ENCODE measurements at regions not wholly inside any gene's neighbourhood (a gene's known extent, or its start where the extent isn't known, plus 50 kb on each side); places are given as distances from the start of the nearest gene placed in this dataset.
"Not testable (repeated sequence)": the region's sequence is repeated elsewhere in the genome, so short reads cannot be mapped to it uniquely, and the experiment has no call there.

- no peak for DNase-seq (ENCODE audit: low read depth)
Observed at GRCh38 chr1:29550119-29550841, 314.0 kb downstream of the PTPRU start.

GRCh38 chr1:29549728-29550118 is 313.4 kb downstream of the PTPRU start:
- not testable (repeated sequence) for DNase-seq (ENCODE audit: low read depth)

DNA sequence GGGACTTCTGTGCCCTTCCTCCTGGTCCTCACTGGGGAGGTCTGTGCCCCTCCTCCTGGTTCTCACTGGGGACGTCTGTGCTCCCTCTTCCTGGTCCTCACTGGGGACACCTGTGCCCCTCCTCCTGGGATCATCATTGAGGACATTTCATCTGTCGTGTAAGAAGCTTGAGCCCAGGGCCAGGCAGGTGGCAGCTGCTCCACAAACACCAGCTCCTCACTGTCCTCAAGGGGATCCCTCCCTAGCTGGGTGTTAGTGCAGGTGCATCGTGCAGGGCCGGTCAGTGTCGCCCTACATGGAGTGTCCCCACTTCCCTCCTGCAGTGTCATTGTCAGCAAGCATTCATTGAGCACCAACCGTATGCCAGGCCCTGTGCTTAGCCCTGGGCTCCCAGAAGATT is 312.7 kb downstream of the PTPRU start:
- no peak for DNase-seq (ENCODE audit: low read depth)

DNA sequence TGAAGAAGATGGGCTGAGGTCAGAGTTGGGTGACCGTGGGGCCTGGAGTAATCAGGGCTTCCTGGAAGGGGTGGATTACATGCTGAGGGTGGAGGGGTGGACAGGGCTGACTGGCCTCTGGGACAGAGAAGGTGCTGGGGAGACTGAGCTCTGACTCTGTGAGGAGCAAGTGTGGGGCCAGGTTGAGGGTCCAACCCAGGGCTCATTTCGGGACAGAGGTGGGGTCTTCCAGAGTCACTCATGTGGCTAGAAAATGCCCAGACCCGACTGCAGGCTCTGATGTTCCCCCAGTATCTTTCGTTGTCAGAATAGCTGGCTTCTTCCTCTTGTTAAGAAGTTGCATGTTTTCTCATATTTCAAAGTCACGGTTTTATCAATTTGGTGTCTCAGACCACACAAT is 311.8 kb downstream of the PTPRU start:
- no peak for DNase-seq (ENCODE audit: low read depth)

DNA sequence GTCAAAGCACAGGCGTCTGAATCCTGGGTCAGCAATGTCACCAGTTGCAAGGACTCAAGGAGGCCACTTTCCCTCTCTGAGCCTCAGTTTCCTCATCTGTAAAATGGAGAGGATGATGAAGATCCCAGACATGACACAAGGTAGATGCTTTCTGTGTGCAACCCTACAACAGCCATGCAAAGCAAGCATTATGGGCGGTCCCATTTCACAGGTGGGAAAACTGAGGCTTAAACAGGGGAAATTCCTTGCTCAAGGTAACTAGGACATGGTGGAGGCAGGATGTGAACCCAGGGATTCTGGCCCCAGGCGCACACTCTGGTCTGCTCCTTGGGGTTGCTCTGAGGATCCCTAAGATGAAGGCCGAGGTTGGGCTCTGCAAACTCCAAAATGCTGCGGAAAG is 311.0 kb downstream of the PTPRU start:
- DNase-seq (ENCODE audit: low read depth), result no peak

DNA sequence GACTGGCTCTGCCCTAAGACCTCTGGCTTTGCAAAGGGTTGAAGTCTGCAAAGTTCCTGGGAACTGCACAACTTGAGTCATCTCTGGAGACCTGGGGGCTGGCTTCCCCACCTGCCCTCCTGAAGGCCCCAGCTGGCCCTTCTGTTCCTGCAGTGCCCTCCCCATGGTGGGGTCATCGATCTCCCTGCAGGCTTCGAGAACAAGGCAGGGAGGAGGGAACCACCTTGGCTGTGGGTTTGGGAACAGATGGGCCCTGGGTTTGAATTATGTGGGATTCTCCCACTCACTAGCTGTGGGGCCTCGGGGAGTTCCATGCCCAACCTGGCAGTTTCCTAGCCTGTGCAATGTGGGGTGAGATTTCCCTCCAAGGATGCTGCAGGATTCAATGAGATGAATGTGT is 310.2 kb downstream of the PTPRU start:
- no peak for DNase-seq (ENCODE audit: low read depth)

DNA sequence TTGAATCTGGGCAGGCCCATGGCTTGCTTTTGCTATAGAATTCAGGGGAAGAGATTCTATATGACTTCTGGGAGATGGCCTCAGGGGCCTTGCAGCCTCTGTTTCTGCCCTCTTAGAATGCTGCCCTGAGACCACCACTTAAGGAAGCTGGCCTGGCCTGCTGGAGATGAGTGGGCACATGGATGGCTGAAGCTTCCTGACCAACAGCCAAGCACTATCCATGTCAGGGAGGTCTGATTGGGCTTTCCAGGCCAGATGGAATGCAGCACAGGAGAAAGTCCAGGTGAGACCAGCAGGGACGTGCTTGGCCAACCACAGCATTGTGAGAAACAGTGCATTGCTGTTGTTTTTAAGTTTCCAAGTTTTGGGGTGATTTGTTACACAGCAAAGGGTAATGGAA is 308.1 kb downstream of the PTPRU start:
- DNase-seq (ENCODE audit: low read depth), result no peak

DNA sequence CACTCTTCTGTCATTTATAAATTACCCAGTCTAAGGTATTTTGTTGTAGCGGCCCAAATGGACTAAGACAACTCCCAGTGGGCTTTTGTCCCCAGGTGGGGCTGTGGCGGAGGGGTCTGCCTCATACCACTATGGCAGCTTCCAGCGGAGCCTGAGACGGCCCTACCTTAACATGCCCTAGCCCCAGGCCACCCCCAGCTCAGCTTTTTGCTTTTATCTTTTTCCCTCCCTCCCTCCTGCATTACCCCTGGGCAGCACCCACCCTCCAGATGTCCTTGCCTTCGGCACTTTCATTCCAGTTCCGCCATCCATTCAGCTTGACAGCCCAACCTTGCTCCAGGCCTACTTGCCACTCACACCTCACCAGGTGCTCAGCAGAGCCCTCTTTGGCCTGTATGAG is 307.3 kb downstream of the PTPRU start:
- DNase-seq (ENCODE audit: low read depth), result no peak

GRCh38 chr1:29542548-29542947 is 306.2 kb downstream of the PTPRU start:
- no peak for DNase-seq (ENCODE audit: low read depth)

GRCh38 chr1:29541631-29542030 is 305.3 kb downstream of the PTPRU start:
- DNase-seq (ENCODE audit: low read depth), result no peak

- no peak for DNase-seq (ENCODE audit: low read depth)
Observed at GRCh38 chr1:29540801-29541357, 304.6 kb downstream of the PTPRU start.

DNA sequence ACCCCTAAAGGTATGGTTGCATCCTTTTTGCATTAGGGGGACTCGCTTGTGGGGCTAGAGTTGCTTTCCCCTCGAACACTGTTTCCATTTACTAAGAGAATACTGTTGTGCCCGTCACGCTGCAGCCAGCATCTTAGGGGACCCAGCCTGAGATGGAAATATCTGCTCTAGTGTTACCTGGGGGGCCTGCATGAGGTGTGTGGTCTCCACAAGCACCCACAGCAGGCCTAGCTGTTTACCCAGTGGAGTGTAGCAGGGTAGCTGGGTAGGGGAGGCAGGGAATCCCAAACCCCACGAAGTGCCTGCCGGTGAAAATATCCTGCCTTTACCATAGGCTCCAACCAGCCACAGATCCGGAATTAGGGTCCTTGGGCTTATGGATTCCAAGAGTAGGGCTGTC is 303.6 kb downstream of the PTPRU start:
- no peak for DNase-seq (ENCODE audit: low read depth)

- no peak for DNase-seq (ENCODE audit: low read depth)
Observed at GRCh38 chr1:29538586-29538985, 302.3 kb downstream of the PTPRU start.

DNA sequence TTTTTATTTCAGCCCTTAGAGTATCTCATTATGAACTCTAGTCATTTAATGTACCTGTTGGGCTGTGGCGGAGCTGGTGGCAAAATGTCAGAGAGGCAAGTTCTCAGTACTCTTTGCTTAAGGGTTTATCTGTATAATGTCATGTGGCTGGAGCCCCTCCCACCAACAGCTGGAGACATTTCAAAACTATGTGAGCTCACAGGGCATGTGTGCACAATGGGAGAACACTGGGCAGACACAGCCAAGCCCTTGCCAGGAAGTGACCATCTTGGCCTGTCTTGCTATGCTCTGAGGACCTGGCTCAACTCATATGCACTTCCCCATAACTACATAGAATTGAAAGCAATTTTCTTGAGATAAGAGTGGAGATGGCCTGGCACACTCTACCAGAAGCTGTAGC is 296.4 kb downstream of the PTPRU start:
- no peak for DNase-seq (ENCODE audit: low read depth)

DNA sequence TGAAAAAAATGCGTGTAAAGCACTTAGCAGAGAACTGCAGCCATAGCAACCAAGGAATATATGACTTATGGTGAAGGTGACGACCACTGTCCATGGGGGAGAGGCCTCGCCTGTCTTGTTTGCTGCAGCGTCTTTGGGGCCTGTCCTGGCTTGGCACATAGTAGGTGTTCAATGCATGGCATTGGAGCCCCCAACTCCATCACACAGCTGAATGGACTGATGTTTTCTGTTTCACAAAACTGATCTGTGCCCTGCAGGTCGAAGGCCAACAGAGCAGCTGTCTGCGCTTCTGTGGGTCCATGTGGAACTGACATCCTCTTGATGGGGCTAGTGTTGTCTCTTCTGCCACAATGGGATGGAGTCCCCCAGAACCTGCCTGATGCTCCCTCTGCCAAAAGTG is 296.0 kb downstream of the PTPRU start:
- DNase-seq (ENCODE audit: low read depth), result no peak

DNA sequence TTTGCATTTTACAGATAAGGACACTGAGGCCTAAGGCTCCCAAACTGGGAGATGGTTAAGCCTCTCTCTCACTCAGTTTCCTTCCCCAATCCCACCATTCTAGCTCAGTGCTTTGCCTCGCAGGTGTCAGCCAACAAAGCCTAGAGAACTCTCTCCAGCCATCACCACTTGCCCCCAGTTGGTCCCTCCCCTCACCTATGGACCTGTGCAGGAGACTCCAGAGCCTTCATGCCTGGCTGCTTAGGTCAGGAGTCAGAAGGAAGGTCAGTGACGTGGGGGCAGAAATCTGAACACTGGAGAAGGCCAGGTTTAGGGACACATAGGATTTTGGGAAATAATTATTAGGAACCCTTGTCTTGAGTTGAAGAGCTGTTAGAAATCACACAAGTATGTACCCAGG is 295.3 kb downstream of the PTPRU start:
- DNase-seq (ENCODE audit: low read depth), result no peak

- no peak for DNase-seq (ENCODE audit: low read depth)
Observed at GRCh38 chr1:29529677-29530278, 293.5 kb downstream of the PTPRU start.

- DNase-seq (ENCODE audit: low read depth), result no peak
Observed at GRCh38 chr1:29527314-29528004, 291.1 kb downstream of the PTPRU start.

GRCh38 chr1:29525941-29526340 is 289.6 kb downstream of the PTPRU start:
- no peak for DNase-seq (ENCODE audit: low read depth)

GRCh38 chr1:29524285-29525065 is 288.2 kb downstream of the PTPRU start:
- no peak for DNase-seq (ENCODE audit: low read depth)

GRCh38 chr1:29523576-29523975 is 287.3 kb downstream of the PTPRU start:
- no peak for DNase-seq (ENCODE audit: low read depth)

- no peak for DNase-seq (ENCODE audit: low read depth)
Observed at GRCh38 chr1:29523136-29523535, 286.8 kb downstream of the PTPRU start.
